NT2/D1 (cell line): ENCODE measurements at regions not wholly inside any gene's neighbourhood (a gene's known extent, or its start where the extent isn't known, plus 50 kb on each side); places are given as distances from the start of the nearest gene placed in this dataset.

ENCODE experiments used
- DNase-seq: peaks from one replicate; pipeline ENCODE4 v3.0.0-alpha.2; 2011; ENCODE audit warnings: low read depth, low spot score
- H3K27me3 ChIP-seq: 2 replicates; pipeline ENCODE4 v1.6.0; 2011; ENCODE audit warnings: mild to moderate bottlenecking; ENCODE audit not compliant: insufficient read length, insufficient read depth
- H3K36me3 ChIP-seq: 2 replicates; pipeline ENCODE4 v1.6.1; 2011; ENCODE audit warnings: mild to moderate bottlenecking, low read length, mixed read lengths; ENCODE audit not compliant: insufficient read depth, insufficient read length
- H3K4me1 ChIP-seq: 2 replicates; pipeline ENCODE4 v1.5.1; 2011; ENCODE audit not compliant: insufficient read depth, insufficient read length
- H3K4me3 ChIP-seq: 2 replicates; pipeline ENCODE4 v1.5.1; 2011; ENCODE audit warnings: low read depth; ENCODE audit not compliant: insufficient read length
- H3K9ac ChIP-seq: 2 replicates; pipeline ENCODE4 v1.6.0; 2011; ENCODE audit warnings: low read depth; ENCODE audit not compliant: insufficient read length
- H3K9me3 ChIP-seq: 2 replicates; pipeline ENCODE4 v1.5.1; 2011; ENCODE audit warnings: mild to moderate bottlenecking, low read length; ENCODE audit not compliant: insufficient read depth
- SUZ12 ChIP-seq: IDR thresholded peaks from 2 replicates; pipeline ENCODE4 v1.6.1; 2011; ENCODE audit not compliant: insufficient read length, insufficient read depth; ENCODE audit errors: extremely low read depth
- YY1 ChIP-seq: IDR thresholded peaks from 2 replicates; pipeline ENCODE4 v1.6.1; 2011; ENCODE audit not compliant: insufficient read length, insufficient read depth
- ZNF274 ChIP-seq: IDR thresholded peaks from 2 replicates; pipeline ENCODE4 v1.6.1; 2011; ENCODE audit warnings: mild to moderate bottlenecking, low read depth, low read length

DNA sequence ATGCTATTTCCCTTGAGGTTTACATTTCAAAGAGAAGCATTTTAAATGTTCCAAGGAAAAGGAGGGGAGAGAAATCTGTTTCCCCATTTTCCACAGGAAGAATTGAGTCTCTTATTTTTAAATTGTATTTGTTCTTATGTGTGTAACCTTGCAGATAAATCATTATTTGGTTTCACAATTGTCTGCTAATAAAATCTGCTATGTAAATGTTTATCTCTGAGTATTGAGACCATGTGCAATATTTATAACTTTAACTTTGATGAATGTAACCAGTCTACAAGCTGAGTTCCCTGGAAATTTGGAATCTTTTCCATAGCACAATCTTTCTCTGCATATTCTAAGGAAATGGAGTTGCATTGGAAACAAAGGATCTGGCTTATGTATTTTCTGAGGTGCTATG lies 209.6 kb downstream of the PTBP2 start:
- H3K9ac ChIP-seq = no peak overlapping the region
- TF ChIP-seq ZNF274 = no peak
- no peak for TF ChIP-seq SUZ12
- TF ChIP-seq YY1 = no peak

GRCh38 chr1:96934282-96934681 lies 212.7 kb downstream of the PTBP2 start:
- H3K27me3 ChIP-seq = no peaks in the 10 kb centered on the region
- H3K9me3 ChIP-seq = no peaks in the 10 kb centered on the region
- no peak for DNase-seq
- TF ChIP-seq SUZ12 (no peak), ZNF274 (no peak), YY1 (no peak)
- no peaks in the 10 kb centered on the region for H3K4me1 ChIP-seq
- H3K4me3 ChIP-seq = no peak overlapping the region
- no peaks in the 10 kb centered on the region for H3K36me3 ChIP-seq
- H3K9ac ChIP-seq = no peak overlapping the region

More for the DNA sequence above, 209.6 kb downstream of the PTBP2 start:
- Histone ChIP-seq H3K27me3 (no peaks in the 10 kb centered on the region), H3K4me1 (no peaks in the 10 kb centered on the region), H3K36me3 (no peaks in the 10 kb centered on the region), H3K4me3 (no peak overlapping the region), H3K9me3 (no peaks in the 10 kb centered on the region; the same call in 1 of the 2 replicates)
- DNase-seq = no peak

GRCh38 chr1:96944432-96945092 lies 223.0 kb downstream of the PTBP2 start:
- no peak overlapping the region for H3K4me3 ChIP-seq
- H3K4me1 ChIP-seq = no peaks in the 10 kb centered on the region
- no peaks in the 10 kb centered on the region for H3K9me3 ChIP-seq
- TF ChIP-seq ZNF274 = no peak
- TF ChIP-seq YY1 = no peak
- TF ChIP-seq SUZ12 = no peak
- no peak overlapping the region for H3K9ac ChIP-seq
- DNase-seq = no peak
- no peaks in the 10 kb centered on the region for H3K36me3 ChIP-seq
- no peaks in the 10 kb centered on the region for H3K27me3 ChIP-seq

- Histone ChIP-seq H3K9me3 (no peaks in the 10 kb centered on the region), H3K9ac (no peak overlapping the region), H3K4me1 (no peaks in the 10 kb centered on the region), H3K27me3 (no peaks in the 10 kb centered on the region), H3K36me3 (no peaks in the 10 kb centered on the region), H3K4me3 (no peak overlapping the region)
- DNase-seq = no peak
- no peak for TF ChIP-seq ZNF274
These were observed 224.0 kb downstream of the PTBP2 start for GRCh38 chr1:96945509-96946084.

DNA sequence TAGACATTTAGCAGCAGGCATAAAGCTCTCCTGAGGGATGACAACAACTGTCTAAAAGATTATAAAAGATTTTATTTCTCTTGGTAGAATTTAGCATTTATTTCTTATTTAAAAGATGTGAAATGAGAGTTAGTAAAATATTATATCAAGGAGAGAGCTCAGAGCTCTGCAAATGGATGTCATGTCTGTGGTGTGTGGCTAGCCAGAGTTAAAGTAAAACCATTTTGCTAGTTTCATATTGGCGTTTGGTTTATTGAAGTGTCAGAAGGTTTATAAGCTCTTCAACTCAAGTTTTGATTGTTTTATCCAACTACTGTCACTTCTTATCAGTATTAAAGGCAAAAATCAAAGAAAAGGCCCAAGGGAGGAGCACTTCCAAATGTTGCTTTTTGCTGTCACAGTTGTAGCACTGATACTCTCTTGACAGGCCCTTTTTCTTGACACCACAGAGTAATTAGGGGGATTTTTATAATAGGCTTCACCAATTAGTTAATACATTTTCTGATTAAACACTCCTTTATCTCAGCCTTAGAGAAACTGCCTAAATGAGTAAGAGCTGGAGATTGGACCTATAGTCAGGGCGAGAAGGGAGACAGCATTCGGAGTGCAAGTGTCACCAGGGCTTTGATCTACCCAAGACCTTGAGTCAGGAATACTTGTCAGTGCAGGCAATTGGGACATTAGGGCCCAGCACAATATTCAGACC lies 233.9 kb downstream of the PTBP2 start:
- Histone ChIP-seq H3K4me1 (no peaks in the 10 kb centered on the region), H3K9ac (no peak overlapping the region), H3K27me3 (no peaks in the 10 kb centered on the region), H3K36me3 (no peaks in the 10 kb centered on the region), H3K4me3 (no peak overlapping the region), H3K9me3 (no peaks in the 10 kb centered on the region)
- DNase-seq = no peak
- TF ChIP-seq ZNF274 (no peak), YY1 (no peak), SUZ12 (no peak)

DNA sequence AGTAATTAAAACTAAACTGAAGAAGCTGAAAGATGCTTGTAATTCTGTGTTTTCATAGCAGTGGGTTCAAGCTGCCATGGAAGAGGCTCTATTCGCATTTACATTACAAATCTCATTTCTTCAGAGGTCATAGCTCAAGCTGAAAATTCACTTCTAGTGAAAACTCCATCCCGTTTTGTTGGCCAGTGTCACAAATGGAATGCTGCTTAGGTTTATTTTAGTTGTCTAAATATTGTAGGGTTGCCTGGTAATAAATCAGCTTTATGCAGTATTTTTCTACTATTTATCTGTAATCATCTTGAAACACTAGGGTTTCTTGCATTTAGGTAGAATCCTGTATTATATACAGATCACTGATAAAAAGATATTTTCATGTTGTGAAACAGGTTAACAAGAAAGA lies 240.6 kb downstream of the PTBP2 start:
- no peak overlapping the region for H3K4me3 ChIP-seq
- no peaks in the 10 kb centered on the region for H3K27me3 ChIP-seq
- no peaks in the 10 kb centered on the region for H3K4me1 ChIP-seq
- no peak for DNase-seq
- no peaks in the 10 kb centered on the region for H3K36me3 ChIP-seq
- no peaks in the 10 kb centered on the region for H3K9me3 ChIP-seq
- TF ChIP-seq ZNF274 (no peak), YY1 (no peak), SUZ12 (no peak)
- no peak overlapping the region for H3K9ac ChIP-seq

GRCh38 chr1:96962751-96963211 lies 241.2 kb downstream of the PTBP2 start:
- Histone ChIP-seq H3K36me3 (no peaks in the 10 kb centered on the region), H3K4me3 (no peak overlapping the region), H3K9me3 (no peaks in the 10 kb centered on the region), H3K4me1 (no peaks in the 10 kb centered on the region), H3K9ac (no peak overlapping the region), H3K27me3 (no peaks in the 10 kb centered on the region)
- no peak for TF ChIP-seq YY1
- TF ChIP-seq SUZ12 = no peak
- TF ChIP-seq ZNF274 = no peak
- no peak for DNase-seq
